Fibroblast of the aortic adventitia (primary cell): ENCODE measurements at regions not wholly inside any gene's neighbourhood (a gene's known extent, or its start where the extent isn't known, plus 50 kb on each side); places are given as distances from the start of the nearest gene placed in this dataset.

Experiments
- DNase-seq: peaks from one replicate; pipeline ENCODE4 v3.0.0-alpha.2; 2010; ENCODE audit warnings: low read depth
- H3K4me3 ChIP-seq: 2 replicates; pipeline ENCODE4 v1.5.1; 2011; ENCODE audit warnings: low read depth, mild to moderate bottlenecking, control low read depth, low read length, moderate library complexity
- TF ChIP-seq, protein P1 (sequence below): IDR thresholded peaks from 2 replicates; pipeline ENCODE4 v1.5.1; 2011; ENCODE audit warnings: mild to moderate bottlenecking, low read length, control low read depth, inconsistent platforms; ENCODE audit not compliant: insufficient read depth

DNA sequence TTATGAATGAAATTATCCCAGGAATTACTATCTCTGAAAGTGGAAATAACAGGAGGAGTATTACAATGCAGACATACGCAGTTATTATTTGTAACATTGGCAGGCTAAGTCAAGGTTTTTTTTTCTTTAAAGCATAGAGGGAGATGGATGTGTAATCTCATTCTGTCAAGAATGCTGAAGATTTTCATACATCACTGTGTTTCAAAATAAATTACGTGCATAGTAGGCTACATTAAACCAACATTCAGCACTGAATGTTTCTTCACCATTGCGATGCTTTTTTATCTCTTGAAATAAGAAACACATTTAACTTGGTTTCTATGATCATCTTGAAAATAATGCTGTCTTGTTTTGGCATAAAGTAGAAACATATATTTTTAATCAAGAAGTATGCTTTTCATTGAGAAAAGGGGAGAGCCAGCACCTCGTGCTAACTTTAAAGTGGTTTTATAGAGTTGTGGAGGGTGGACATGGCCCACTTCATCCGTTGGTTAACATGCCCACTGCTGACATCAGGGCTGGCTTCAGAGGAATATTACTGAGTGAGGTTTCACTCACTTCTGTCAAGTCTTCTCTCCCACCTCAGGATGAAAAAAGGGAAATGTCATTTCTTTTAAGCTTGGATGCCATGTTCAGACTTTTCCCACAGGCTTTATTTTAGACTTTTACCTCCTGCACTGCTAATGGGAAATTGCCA lies 203.6 kb upstream of the MEF2C start:
- H3K4me3 ChIP-seq, result no peak overlapping the region
- DNase-seq, result no peak
- TF ChIP-seq, protein P1, sequence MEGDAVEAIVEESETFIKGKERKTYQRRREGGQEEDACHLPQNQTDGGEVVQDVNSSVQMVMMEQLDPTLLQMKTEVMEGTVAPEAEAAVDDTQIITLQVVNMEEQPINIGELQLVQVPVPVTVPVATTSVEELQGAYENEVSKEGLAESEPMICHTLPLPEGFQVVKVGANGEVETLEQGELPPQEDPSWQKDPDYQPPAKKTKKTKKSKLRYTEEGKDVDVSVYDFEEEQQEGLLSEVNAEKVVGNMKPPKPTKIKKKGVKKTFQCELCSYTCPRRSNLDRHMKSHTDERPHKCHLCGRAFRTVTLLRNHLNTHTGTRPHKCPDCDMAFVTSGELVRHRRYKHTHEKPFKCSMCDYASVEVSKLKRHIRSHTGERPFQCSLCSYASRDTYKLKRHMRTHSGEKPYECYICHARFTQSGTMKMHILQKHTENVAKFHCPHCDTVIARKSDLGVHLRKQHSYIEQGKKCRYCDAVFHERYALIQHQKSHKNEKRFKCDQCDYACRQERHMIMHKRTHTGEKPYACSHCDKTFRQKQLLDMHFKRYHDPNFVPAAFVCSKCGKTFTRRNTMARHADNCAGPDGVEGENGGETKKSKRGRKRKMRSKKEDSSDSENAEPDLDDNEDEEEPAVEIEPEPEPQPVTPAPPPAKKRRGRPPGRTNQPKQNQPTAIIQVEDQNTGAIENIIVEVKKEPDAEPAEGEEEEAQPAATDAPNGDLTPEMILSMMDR, result no peak

DNA sequence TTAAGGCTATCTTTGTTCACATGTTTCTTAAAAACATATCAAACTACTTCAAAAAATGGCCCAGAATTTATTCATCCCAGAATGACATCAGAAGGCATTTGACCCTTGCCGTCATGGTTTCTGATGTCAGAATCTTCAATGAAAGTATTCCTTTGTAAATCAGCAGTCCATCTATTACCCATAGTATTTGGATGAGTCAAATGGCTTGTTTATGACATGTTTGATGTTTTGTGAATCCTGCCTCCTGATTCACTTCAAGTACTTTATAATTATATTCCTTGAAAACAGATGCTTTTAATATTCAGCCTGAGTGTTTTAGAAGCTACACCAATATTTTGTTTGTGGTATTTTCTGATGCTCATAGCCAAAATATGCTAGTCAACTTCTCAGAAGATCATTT lies 200.8 kb upstream of the MEF2C start:
- DNase-seq, result peak; percentile 13

DNA sequence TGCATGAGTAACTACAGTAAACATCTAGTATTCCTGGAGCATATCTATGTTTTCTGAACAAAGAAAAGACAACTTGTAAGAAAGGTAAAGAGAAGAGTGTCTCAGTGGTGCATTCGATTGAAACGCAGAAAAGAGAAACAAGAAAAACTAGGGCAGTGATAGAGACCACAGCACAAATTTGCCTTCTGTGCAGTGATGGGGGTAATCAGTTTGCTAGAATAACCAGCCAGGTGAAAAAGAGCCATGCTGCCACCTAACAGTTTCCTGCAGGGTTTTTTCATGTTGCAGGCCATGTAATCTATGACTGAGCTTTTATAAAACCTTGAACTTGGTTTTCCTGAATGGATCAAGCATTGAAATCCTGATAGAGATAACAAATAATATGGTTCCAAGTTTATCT lies 198.4 kb upstream of the MEF2C start:
- DNase-seq, result no peak
- H3K4me3 ChIP-seq, result no peak overlapping the region
- TF ChIP-seq, protein P1, result no peak

More for the DNA sequence above, 200.8 kb upstream of the MEF2C start:
- no peak overlapping the region for H3K4me3 ChIP-seq
- TF ChIP-seq, protein P1, result no peak

DNA sequence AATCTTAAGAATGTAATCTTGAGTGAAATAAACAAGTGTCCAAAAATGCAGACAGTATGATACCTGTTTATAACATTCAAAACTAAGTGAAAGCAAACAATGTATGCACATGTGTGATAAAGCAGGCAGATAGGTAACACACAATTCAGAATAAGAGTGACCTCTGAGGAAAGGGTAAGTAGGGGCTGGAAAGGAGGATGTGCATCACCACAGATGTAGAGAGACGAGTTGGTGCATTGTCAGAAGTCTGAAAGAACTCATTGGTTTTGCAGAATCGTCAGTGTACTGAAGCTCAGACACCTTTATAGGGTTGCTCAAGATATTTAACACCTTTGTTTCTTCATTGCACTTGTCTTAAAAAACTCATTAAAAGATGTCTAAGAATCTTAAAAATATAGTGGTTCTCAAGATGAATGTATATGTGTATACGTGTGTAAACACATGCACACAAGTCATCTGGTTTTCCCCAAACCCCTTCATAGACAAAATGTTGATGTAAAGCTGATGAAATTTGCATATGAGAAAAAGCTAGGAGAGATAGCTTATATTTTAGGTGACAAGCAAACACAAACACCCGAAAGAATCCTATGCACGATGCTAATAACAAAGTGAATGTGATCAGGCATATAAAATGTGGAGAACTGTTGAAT lies 197.6 kb upstream of the MEF2C start:
- no peak overlapping the region for H3K4me3 ChIP-seq
- TF ChIP-seq, protein P1, result no peak

DNA sequence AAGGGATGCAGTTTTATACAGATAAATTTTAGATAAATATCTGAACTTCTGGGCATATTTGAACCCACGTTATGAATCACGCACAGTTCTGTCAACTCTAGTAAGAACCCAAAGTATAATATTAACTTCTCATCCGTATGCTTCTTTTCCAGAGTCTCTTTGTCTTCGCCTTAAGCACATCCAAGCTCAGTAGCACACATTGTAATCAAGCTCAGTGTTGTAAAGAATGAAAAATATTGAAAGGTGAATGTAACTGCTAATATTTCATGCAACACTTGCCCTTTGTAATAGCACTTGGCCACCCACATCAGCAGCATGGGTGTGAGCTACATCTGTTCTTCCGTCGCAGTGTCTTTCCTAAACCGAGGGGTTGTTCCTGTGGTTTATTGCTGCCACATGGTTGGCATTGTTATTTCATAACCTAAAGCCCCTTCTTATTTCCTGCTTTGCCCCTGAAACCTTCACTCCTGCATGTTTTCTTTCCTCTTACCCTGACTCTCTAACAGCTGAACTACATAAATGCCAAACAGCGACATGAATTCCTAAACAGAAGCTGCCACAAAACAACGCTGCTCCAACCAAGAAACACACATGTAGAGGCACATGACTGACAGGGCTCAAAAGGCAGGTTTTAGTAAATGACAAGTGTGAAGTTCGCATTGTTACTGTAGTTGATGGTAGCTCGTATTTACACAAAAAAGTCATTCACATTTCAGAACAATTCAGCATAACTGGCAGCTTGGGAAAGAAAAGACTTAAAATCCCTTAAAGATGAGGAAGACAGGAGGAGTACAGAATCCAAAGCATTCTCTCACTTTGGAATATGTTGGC lies 190.1 kb upstream of the MEF2C start:
- TF ChIP-seq, protein P1, result no peak
- no peak overlapping the region for H3K4me3 ChIP-seq
- DNase-seq, result no peak

More for the DNA sequence above, 197.6 kb upstream of the MEF2C start:
- DNase-seq, result no peak

DNA sequence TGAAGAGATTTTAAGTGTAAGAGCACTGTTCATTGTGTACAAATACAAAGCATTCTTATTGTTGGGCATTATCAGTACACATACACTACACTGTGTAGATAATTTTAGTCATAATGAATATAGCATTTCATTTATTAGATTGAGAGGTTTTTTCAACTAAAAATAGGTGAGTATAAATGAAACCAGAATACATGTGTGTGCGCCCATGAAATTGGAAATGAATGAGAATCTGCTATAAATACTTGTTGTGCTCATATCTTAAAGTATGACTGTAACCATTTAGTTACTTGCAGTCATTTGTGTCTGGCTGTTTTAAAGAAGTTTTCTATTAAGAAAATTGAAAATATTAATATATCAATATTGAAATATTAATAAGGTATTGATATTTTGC lies 189.0 kb upstream of the MEF2C start:
- TF ChIP-seq, protein P1, result no peak
- H3K4me3 ChIP-seq, result no peak overlapping the region
- no peak for DNase-seq
